SK-N-SH (cell line): ENCODE measurements at regions not wholly inside any gene's neighbourhood (a gene's known extent, or its start where the extent isn't known, plus 50 kb on each side); places are given as distances from the start of the nearest gene placed in this dataset.
A peak's percentile ranks its signal among the peaks of the same experiment; 100 is the strongest.

Experiments
- CTCF ChIA-PET: fragments of 300-600, 350-600 bp; formaldehyde crosslinking; extraction: SDS; loops from one replicate; lab custom pipeline; 2021; lab: Yijun Ruan, JAX
- POLR2A ChIA-PET: fragments of 350-600 bp; sonication (Branson Sonifier 250); formaldehyde crosslinking; extraction: SDS; loops from one replicate; lab custom pipeline; 2020; ENCODE audit warnings: antibody characterized with exemption, inconsistent platforms; lab: Yijun Ruan, JAX
- DNase-seq: peaks from one replicate; pipeline ENCODE4 v3.0.0; 2012
- H2AFZ ChIP-seq: fragments of 200-600 bp; sonication (generic); 2 replicates; pipeline ENCODE4 v1.8.1; 2016; ENCODE audit warnings: antibody characterized with exemption, mild to moderate bottlenecking, low read depth
- H3F3A ChIP-seq: fragments of 200-600 bp; sonication (generic); replicated peaks from 2 replicates; pipeline ENCODE3; 2016; ENCODE audit warnings: antibody characterized with exemption, mild to moderate bottlenecking; ENCODE audit not compliant: insufficient read depth
- H3K27ac ChIP-seq, 2 experiments: fragments of 200-500 bp in 1 of 2; fragments of 200-600 bp in 1 of 2; sonication (Bioruptor generic) in 1 of 2; sonication (generic), shearing (Covaris generic) in 1 of 2; 2 replicates each; pipeline versions ENCODE4 v1.5.1 to v1.6.1; 2014 to 2016; ENCODE audit warnings: low read depth in 2 of 2, inconsistent platforms in 1 of 2, low read length in 1 of 2, mild to moderate bottlenecking in 1 of 2, mixed read lengths in 1 of 2
- H3K27me3 ChIP-seq: fragments of 200-600 bp; sonication (generic), shearing (Covaris generic); 2 replicates; pipeline ENCODE4 v1.6.1; 2016; ENCODE audit warnings: mixed run types; ENCODE audit not compliant: insufficient read depth
- H3K36me3 ChIP-seq, 2 experiments: fragments of 200-500 bp in 1 of 2; fragments of 200-600 bp in 1 of 2; sonication (Bioruptor generic) in 1 of 2; sonication (generic) in 1 of 2; replicated peaks in 1 of 2; 2 replicates each; pipeline versions ENCODE3 to v1.5.1; 2014 to 2016; ENCODE audit warnings: low read length in 1 of 2, mild to moderate bottlenecking in 1 of 2; ENCODE audit not compliant: insufficient read depth in 2 of 2, control insufficient read depth in 1 of 2
- H3K4me1 ChIP-seq, 2 experiments: fragments of 200-500 bp in 1 of 2; fragments of 200-600 bp in 1 of 2; sonication (Bioruptor generic) in 1 of 2; sonication (generic), shearing (Covaris generic) in 1 of 2; 2 replicates each; pipeline versions ENCODE4 v1.5.1 to v1.6.1; 2014 to 2016; ENCODE audit warnings: low read depth in 1 of 2, low read length in 1 of 2, mixed run types in 1 of 2; ENCODE audit not compliant: insufficient read depth in 2 of 2, control insufficient read depth in 1 of 2
- H3K4me2 ChIP-seq: fragments of 200-600 bp; sonication (generic), shearing (Covaris generic); 2 replicates; pipeline ENCODE4 v1.6.1; 2017; ENCODE audit warnings: mixed run types
- H3K4me3 ChIP-seq, 2 experiments: fragments of 200-500 bp in 1 of 2; fragments of 200-600 bp in 1 of 2; sonication (Bioruptor generic) in 1 of 2; sonication (generic), shearing (Covaris generic) in 1 of 2; 2 replicates each; pipeline versions ENCODE4 v1.5.1 to v1.8.1; 2014 to 2016; ENCODE audit warnings: low read depth in 2 of 2, inconsistent platforms in 1 of 2, low read length in 1 of 2, mild to moderate bottlenecking in 1 of 2, mixed read lengths in 1 of 2, moderate library complexity in 1 of 2
- H3K79me2 ChIP-seq: fragments of 200-600 bp; sonication (generic); 2 replicates; pipeline ENCODE4 v1.8.1; 2017; ENCODE audit warnings: mild to moderate bottlenecking; ENCODE audit not compliant: insufficient read depth
- H3K9ac ChIP-seq: fragments of 200-600 bp; sonication (generic); 2 replicates; pipeline ENCODE4 v1.6.1; 2017; ENCODE audit warnings: mixed run types
- H3K9me2 ChIP-seq: fragments of 200-600 bp; sonication (generic); 2 replicates; pipeline ENCODE4 v1.6.1; 2017; ENCODE audit warnings: mixed run types
- H3K9me3 ChIP-seq: fragments of 200-600 bp; sonication (generic); 2 replicates; pipeline ENCODE4 v1.6.1; 2017; ENCODE audit warnings: mixed run types, mild to moderate bottlenecking, moderate library complexity
- H4K20me1 ChIP-seq: fragments of 200-600 bp; sonication (generic); 2 replicates; pipeline ENCODE4 v1.6.1; 2017; ENCODE audit warnings: mild to moderate bottlenecking, mixed run types; ENCODE audit not compliant: insufficient read depth
- CTCF ChIP-seq: fragments of 200-600 bp; sonication (generic); IDR thresholded peaks from 2 replicates; pipeline ENCODE4 v1.6.1; 2017; ENCODE audit warnings: antibody characterized with exemption, mild to moderate bottlenecking, moderate library complexity
- EZH2phosphoT487 ChIP-seq: fragments of 200-600 bp; sonication (generic); IDR thresholded peaks from 2 replicates; pipeline ENCODE4 v1.6.1; 2017; ENCODE audit warnings: low read depth, mixed run types, mild to moderate bottlenecking, antibody characterized with exemption, moderate library complexity, borderline replicate concordance
- GABPA ChIP-seq: IDR thresholded peaks from 2 replicates; pipeline ENCODE4 v1.4.0; 2012; ENCODE audit warnings: low read depth, mild to moderate bottlenecking
- GATA2 ChIP-seq: sonication (generic); formaldehyde crosslinking; IDR thresholded peaks from 2 replicates; pipeline ENCODE4 v1.5.0; 2020; ENCODE audit warnings: mild to moderate bottlenecking, missing genetic modification reagents
- MAX ChIP-seq: IDR thresholded peaks from 2 replicates; pipeline ENCODE4 v1.4.0; 2012; ENCODE audit warnings: low read depth
- MEF2A ChIP-seq: IDR thresholded peaks from 2 replicates; pipeline ENCODE4 v1.4.0; 2012; ENCODE audit warnings: low read depth, borderline replicate concordance
- MXI1 ChIP-seq: IDR thresholded peaks from 2 replicates; pipeline ENCODE4 v1.6.1; 2012; ENCODE audit warnings: mild to moderate bottlenecking, low read depth, low read length, improper control_type of control experiment
- NRF1 ChIP-seq: IDR thresholded peaks from 2 replicates; pipeline ENCODE4 v1.6.1; 2012; ENCODE audit warnings: low read depth, mild to moderate bottlenecking, low read length
- RAD21 ChIP-seq: IDR thresholded peaks from 2 replicates; pipeline ENCODE4 v1.6.1; 2012; ENCODE audit warnings: mild to moderate bottlenecking, low read length
- RCOR1 ChIP-seq: fragments of 150-350 bp; IDR thresholded peaks from 2 replicates; pipeline ENCODE4 v1.6.1; 2017; ENCODE audit warnings: antibody characterized with exemption, low read length
- REST ChIP-seq: IDR thresholded peaks from 2 replicates; pipeline ENCODE4 v1.6.1; 2012; ENCODE audit warnings: mild to moderate bottlenecking, low read depth, low read length, moderate library complexity
- RXRA ChIP-seq: IDR thresholded peaks from 2 replicates; pipeline ENCODE4 v1.4.0; 2012; ENCODE audit warnings: low read depth, mild to moderate bottlenecking, borderline replicate concordance
- SMC3 ChIP-seq: IDR thresholded peaks from 2 replicates; pipeline ENCODE4 v1.6.1; 2012; ENCODE audit warnings: low read depth, low read length, improper control_type of control experiment
- TAF1 ChIP-seq: IDR thresholded peaks from 2 replicates; pipeline ENCODE4 v1.6.1; 2012; ENCODE audit warnings: low read depth, mild to moderate bottlenecking, low read length, moderate library complexity, borderline replicate concordance
- TCF12 ChIP-seq: IDR thresholded peaks from 2 replicates; pipeline ENCODE4 v1.4.0; 2012
- TEAD4 ChIP-seq: IDR thresholded peaks from 2 replicates; pipeline ENCODE4 v1.4.0; 2012; ENCODE audit warnings: mild to moderate bottlenecking, borderline replicate concordance; ENCODE audit not compliant: insufficient read depth
- USF2 ChIP-seq: fragments of 150-350 bp; IDR thresholded peaks from 2 replicates; pipeline ENCODE4 v1.6.1; 2017; ENCODE audit warnings: antibody characterized with exemption, low read length, low read depth, borderline replicate concordance
- YY1 ChIP-seq: IDR thresholded peaks from 2 replicates; pipeline ENCODE4 v1.4.0; 2012; ENCODE audit warnings: low read depth, mild to moderate bottlenecking
- WGBS: methylation state at CpG from one replicate; pipeline ENCODE4 v1.1.6; 2017; ENCODE audit warnings: low lambda C conversion rate; 5-methylcytosine and 5-hydroxymethylcytosine counted together

GRCh38 chr14:61219673-61220072, 61.5 kb downstream of the TMEM30B start:
- H3K27ac ChIP-seq, result no peak overlapping the region
- no peak overlapping the region for H2AFZ ChIP-seq
- POLR2A ChIA-PET, result interaction anchor here (0.7 kb wide), 1 partner anchor 23 kb away, joined by 3 read pairs; no protein-coding TSS in a partner anchor

GRCh38 chr14:61219256-61219655, 61.9 kb downstream of the TMEM30B start:
- no peak for DNase-seq
- peak overlapping the region; percentile 1; the same call in 1 of the 2 replicates for H2AFZ ChIP-seq
- no peaks in the 10 kb centered on the region for H3K79me2 ChIP-seq
- no peaks in the 10 kb centered on the region for H3K9me2 ChIP-seq
- no peak overlapping the region for H3K4me3 ChIP-seq
- H3K36me3 ChIP-seq, result no peaks in the 10 kb centered on the region
- no peak overlapping the region for H3K27ac ChIP-seq
- H3K9me3 ChIP-seq, result no peaks in the 10 kb centered on the region
- 53% methylated on average over 1 of the region's 1 CpG for WGBS
- H3F3A ChIP-seq, result no peaks in the 10 kb centered on the region
- ChIA-PET CTCF (interaction anchor here (1.0 to 1.5 kb wide), 4 partner anchors 10 to 194 kb away, joined by 3 to 4 read pairs (median 4); no protein-coding TSS in a partner anchor), POLR2A (interaction anchor here (0.7 kb wide), 1 partner anchor 24 kb away, joined by 3 read pairs; no protein-coding TSS in a partner anchor)
- H3K4me1 ChIP-seq, result peaks cover 5 to 12% of the 10 kb centered on the region in 2 experiments; a peak in 2 of 4 replicates
- no peak overlapping the region for H3K9ac ChIP-seq
- no peaks in the 10 kb centered on the region for H3K27me3 ChIP-seq
- H3K4me2 ChIP-seq, result peak overlapping the region; percentile 12; the same call in 1 of the 2 replicates
- no peaks in the 10 kb centered on the region for H4K20me1 ChIP-seq
- TF ChIP-seq TEAD4, result no peak
- TF ChIP-seq GATA2 (CRISPR knock-in tag), result no peak
- no peak for TF ChIP-seq SMC3
- TF ChIP-seq REST, result no peak
- no peak for TF ChIP-seq TCF12
- TF ChIP-seq YY1, result no peak
- no peak for TF ChIP-seq EZH2phosphoT487
- no peak for TF ChIP-seq NRF1
- no peak for TF ChIP-seq TAF1
- no peak for TF ChIP-seq MEF2A

More at GRCh38 chr14:61219673-61220072, 61.5 kb downstream of the TMEM30B start:
- no peak for DNase-seq
- H3K9ac ChIP-seq, result no peak overlapping the region
- no peaks in the 10 kb centered on the region for H3F3A ChIP-seq
- no peaks in the 10 kb centered on the region for H3K9me2 ChIP-seq
- no peaks in the 10 kb centered on the region for H3K79me2 ChIP-seq
- H3K4me3 ChIP-seq, result no peak overlapping the region
- H3K4me1 ChIP-seq, result peaks cover 5 to 12% of the 10 kb centered on the region in 2 experiments; a peak in 2 of 4 replicates
- WGBS, result 94% methylated on average over 3 of the region's 3 CpGs
- no peak overlapping the region for H3K4me2 ChIP-seq
- no peaks in the 10 kb centered on the region for H3K27me3 ChIP-seq
- H3K9me3 ChIP-seq, result no peaks in the 10 kb centered on the region
- TF ChIP-seq MXI1, result no peak
- no peak for TF ChIP-seq RCOR1
- no peak for TF ChIP-seq GATA2 (CRISPR knock-in tag)
- no peak for TF ChIP-seq USF2
- TF ChIP-seq SMC3, result no peak
- TF ChIP-seq RAD21, result no peak
- TF ChIP-seq YY1, result no peak
- no peak for TF ChIP-seq MAX
- TF ChIP-seq GABPA, result no peak
- TF ChIP-seq CTCF, result no peak
- TF ChIP-seq RXRA, result no peak
- no peak for TF ChIP-seq TCF12
- no peaks in the 10 kb centered on the region for H4K20me1 ChIP-seq
- H3K36me3 ChIP-seq, result no peaks in the 10 kb centered on the region
- CTCF ChIA-PET, result interaction anchor here (1.3 to 1.5 kb wide), 2 partner anchors 12 to 16 kb away, joined by 3 to 4 read pairs; no protein-coding TSS in a partner anchor
